T-helper 1 cell treated with Interleukin-12 subunit alpha and Interleukin-12 subunit beta and Interleukin-4 antibody, amounts not matched to agents 30 μg/mL and 1 μg/mL, for 36 hours (primary cell): ENCODE measurements at regions not wholly inside any gene's neighbourhood (a gene's known extent, or its start where the extent isn't known, plus 50 kb on each side); places are given as distances from the start of the nearest gene placed in this dataset.

Source experiments
- H3K27ac Mint-ChIP-seq: one replicate; pipeline ENCODE4 v1.8.0; 2021; ENCODE audit warnings: mild to moderate bottlenecking, mixed read lengths
- H3K27me3 Mint-ChIP-seq: one replicate; pipeline ENCODE4 v1.8.0; 2021; ENCODE audit warnings: low read depth, mixed read lengths
- H3K36me3 Mint-ChIP-seq: one replicate; pipeline ENCODE4 v1.8.0; 2021; ENCODE audit warnings: low read depth, mixed read lengths
- H3K4me1 Mint-ChIP-seq: one replicate; pipeline ENCODE4 v1.8.0; 2021; ENCODE audit warnings: low read depth, mixed read lengths
- H3K4me3 Mint-ChIP-seq: one replicate; pipeline ENCODE4 v1.8.0; 2021; ENCODE audit warnings: mild to moderate bottlenecking, moderate library complexity, mixed read lengths
- H3K9me3 Mint-ChIP-seq: one replicate; pipeline ENCODE4 v1.8.0; 2021; ENCODE audit warnings: mixed read lengths

- no peaks in the 10 kb centered on the region for H3K36me3 Mint-ChIP-seq
- no peaks in the 10 kb centered on the region for H3K9me3 Mint-ChIP-seq
- no peaks in the 10 kb centered on the region for H3K27me3 Mint-ChIP-seq
- no peaks in the 10 kb centered on the region for H3K4me1 Mint-ChIP-seq
- no peak overlapping the region for H3K27ac Mint-ChIP-seq
- H3K4me3 Mint-ChIP-seq, result no peak overlapping the region
These were observed 505.6 kb upstream of the KIRREL3 start for GRCh38 chr11:127506126-127506525.

DNA sequence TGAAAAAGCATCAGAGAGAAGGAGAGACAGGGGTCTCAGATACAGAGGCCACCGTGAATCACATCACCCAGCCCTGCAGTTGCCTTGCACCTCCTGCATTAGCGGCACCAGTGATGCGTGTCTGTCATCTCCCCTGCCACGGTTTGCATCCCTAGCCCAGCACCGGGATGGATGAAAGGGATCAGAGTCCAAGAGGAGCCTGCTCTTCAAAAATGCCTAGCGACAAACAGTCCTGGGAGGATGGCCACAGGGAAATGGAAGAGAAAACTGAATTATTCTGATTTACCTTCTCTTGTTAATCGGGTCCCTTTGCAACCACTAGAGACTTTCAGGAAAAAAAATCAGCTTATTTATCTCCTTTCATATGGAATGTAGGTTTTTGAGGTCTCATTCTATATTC is 495.6 kb upstream of the KIRREL3 start:
- Mint-ChIP-seq H3K4me1 (no peaks in the 10 kb centered on the region), H3K27ac (no peak overlapping the region), H3K9me3 (peaks cover 6% of the 10 kb centered on the region), H3K27me3 (no peaks in the 10 kb centered on the region), H3K4me3 (no peak overlapping the region), H3K36me3 (no peaks in the 10 kb centered on the region)

DNA sequence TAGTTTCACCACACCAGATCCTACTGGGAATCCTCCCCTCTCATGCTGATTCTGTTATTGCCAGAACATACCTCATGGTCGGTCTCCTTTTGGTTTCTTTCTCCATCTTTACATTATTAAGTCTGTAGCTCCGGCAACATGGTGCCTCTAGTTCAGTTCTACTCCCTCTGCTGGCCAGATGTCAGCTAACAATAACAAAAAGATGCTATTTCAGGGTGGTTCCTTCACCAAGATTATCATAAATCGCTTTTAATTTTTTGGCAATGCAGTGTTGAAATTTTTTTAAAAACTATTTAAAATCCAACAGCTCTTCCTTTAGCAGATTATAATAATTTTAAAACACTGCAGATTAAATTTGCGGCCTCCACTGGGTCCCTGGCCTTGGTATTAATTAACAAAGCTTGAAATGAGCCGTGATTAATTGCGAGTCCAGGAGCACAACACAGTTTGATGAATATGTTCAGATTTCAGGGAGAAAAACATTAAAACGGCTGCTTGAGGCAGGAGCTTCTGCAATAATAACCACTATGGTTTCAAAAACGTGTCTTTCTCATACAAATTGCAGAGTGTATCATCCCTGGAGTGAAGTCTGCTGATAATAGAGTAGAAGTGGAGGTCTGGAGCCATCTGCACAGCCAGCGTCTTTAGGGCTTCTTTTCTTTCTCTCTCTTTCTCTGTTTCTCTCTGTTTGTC is 492.9 kb upstream of the KIRREL3 start:
- Mint-ChIP-seq H3K4me3 (no peak overlapping the region), H3K27ac (no peak overlapping the region), H3K36me3 (no peaks in the 10 kb centered on the region), H3K27me3 (no peaks in the 10 kb centered on the region), H3K4me1 (no peaks in the 10 kb centered on the region), H3K9me3 (peaks cover 11% of the 10 kb centered on the region)

GRCh38 chr11:127492029-127492428 is 491.5 kb upstream of the KIRREL3 start:
- no peak overlapping the region for H3K27ac Mint-ChIP-seq

DNA sequence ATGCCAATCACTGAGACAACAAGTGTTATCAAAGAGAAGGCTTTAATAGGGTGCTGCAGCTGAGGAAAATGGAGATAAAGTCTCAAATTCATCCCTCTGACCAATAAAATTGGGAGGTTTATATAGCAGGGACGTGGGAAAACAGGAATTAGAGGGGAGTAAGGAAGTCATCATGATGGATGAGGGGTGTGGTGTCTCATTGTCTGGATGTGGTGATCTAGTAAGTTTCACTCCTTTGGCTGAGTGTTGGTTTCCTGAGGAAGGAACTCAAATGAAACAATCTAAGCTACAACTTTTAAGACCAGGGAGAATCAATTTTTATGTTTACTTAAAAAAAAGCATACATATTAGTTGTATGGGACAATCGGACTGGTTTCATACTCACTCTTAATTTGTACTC is 491.0 kb upstream of the KIRREL3 start:
- Mint-ChIP-seq H3K4me1 (no peaks in the 10 kb centered on the region), H3K36me3 (no peaks in the 10 kb centered on the region), H3K27me3 (no peaks in the 10 kb centered on the region), H3K9me3 (peaks cover 11% of the 10 kb centered on the region), H3K4me3 (no peak overlapping the region), H3K27ac (no peak overlapping the region)

More at GRCh38 chr11:127492029-127492428, 491.5 kb upstream of the KIRREL3 start:
- Mint-ChIP-seq H3K27me3 (no peaks in the 10 kb centered on the region), H3K4me3 (no peak overlapping the region), H3K36me3 (no peaks in the 10 kb centered on the region), H3K4me1 (no peaks in the 10 kb centered on the region), H3K9me3 (peaks cover 11% of the 10 kb centered on the region)

GRCh38 chr11:127490896-127491295 is 490.3 kb upstream of the KIRREL3 start:
- no peaks in the 10 kb centered on the region for H3K27me3 Mint-ChIP-seq
- no peaks in the 10 kb centered on the region for H3K4me1 Mint-ChIP-seq
- H3K27ac Mint-ChIP-seq, result no peak overlapping the region
- no peaks in the 10 kb centered on the region for H3K36me3 Mint-ChIP-seq
- H3K4me3 Mint-ChIP-seq, result no peak overlapping the region
- peaks cover 11% of the 10 kb centered on the region for H3K9me3 Mint-ChIP-seq

DNA sequence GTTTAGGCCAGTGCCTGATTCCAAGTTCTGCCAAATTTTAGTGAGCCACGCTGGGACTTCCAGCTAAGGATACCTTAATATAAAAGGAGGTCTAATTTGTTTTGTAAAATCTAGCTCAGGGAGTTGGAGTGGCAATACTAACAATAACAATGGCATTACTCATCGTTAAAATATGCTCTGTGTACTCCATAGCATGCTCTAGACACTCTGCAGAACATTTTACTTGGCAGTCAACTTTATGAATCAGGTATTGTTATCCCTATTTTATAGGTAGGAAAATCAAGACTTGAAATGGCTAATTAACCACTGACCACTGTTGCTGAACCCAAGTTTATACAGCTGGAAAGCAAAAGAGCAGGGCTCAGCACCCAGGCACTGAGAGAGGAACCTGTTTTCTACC is 485.0 kb upstream of the KIRREL3 start:
- H3K36me3 Mint-ChIP-seq, result no peaks in the 10 kb centered on the region
- H3K27me3 Mint-ChIP-seq, result no peaks in the 10 kb centered on the region
- no peaks in the 10 kb centered on the region for H3K9me3 Mint-ChIP-seq
- H3K4me1 Mint-ChIP-seq, result no peaks in the 10 kb centered on the region
- H3K27ac Mint-ChIP-seq, result no peak overlapping the region
- no peak overlapping the region for H3K4me3 Mint-ChIP-seq

DNA sequence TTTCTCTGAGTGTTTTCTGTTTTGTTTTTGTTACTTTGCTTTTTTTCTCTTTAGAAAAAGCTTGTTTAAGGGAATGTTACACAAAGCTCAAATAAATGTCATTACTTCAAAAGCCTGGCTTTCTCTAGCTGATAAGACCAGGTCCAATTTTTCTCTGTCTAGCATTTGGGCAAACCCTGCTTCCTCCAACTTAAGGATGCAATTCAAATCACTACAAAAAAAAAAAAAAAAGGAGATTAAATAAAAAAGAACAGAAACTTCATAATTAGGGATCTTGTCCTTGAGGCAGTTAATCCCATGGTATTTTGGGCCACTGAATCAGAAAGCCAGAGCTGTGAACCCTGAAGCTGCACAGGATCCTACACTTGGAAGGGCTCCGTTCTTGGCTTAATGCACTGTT is 480.8 kb upstream of the KIRREL3 start:
- no peak overlapping the region for H3K4me3 Mint-ChIP-seq
- no peak overlapping the region for H3K27ac Mint-ChIP-seq
- no peaks in the 10 kb centered on the region for H3K27me3 Mint-ChIP-seq
- no peaks in the 10 kb centered on the region for H3K36me3 Mint-ChIP-seq
- no peaks in the 10 kb centered on the region for H3K9me3 Mint-ChIP-seq
- H3K4me1 Mint-ChIP-seq, result no peaks in the 10 kb centered on the region

DNA sequence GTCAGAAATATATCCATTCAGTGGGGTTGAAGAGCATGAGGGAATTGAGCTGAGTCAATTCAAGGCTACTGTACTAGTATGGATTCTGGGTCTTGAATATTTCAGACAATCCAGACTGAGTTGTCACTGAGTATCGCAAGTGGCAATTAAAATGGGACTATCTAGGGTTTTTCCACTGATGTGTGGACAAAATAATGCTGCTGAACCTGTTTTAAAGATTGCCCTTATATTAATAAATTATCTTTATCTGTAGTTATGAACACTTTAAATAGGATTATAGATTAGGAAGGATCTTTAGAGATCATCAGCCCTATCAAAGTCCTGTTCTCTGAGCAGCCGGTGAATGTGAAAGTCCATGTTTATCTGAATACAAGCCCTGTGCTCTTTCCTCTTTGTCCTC is 478.3 kb upstream of the KIRREL3 start:
- no peak overlapping the region for H3K27ac Mint-ChIP-seq
- no peak overlapping the region for H3K4me3 Mint-ChIP-seq
- H3K4me1 Mint-ChIP-seq, result peaks cover 6% of the 10 kb centered on the region
- no peaks in the 10 kb centered on the region for H3K9me3 Mint-ChIP-seq
- no peaks in the 10 kb centered on the region for H3K27me3 Mint-ChIP-seq
- H3K36me3 Mint-ChIP-seq, result no peaks in the 10 kb centered on the region

GRCh38 chr11:127474766-127475165 is 474.2 kb upstream of the KIRREL3 start:
- no peak overlapping the region for H3K27ac Mint-ChIP-seq
- H3K4me1 Mint-ChIP-seq, result peaks cover 6% of the 10 kb centered on the region
- no peak overlapping the region for H3K4me3 Mint-ChIP-seq
- H3K27me3 Mint-ChIP-seq, result no peaks in the 10 kb centered on the region
- no peaks in the 10 kb centered on the region for H3K9me3 Mint-ChIP-seq
- H3K36me3 Mint-ChIP-seq, result no peaks in the 10 kb centered on the region

- no peaks in the 10 kb centered on the region for H3K27me3 Mint-ChIP-seq
- H3K27ac Mint-ChIP-seq, result no peak overlapping the region
- H3K4me1 Mint-ChIP-seq, result peaks cover 6% of the 10 kb centered on the region
- H3K9me3 Mint-ChIP-seq, result no peaks in the 10 kb centered on the region
- no peaks in the 10 kb centered on the region for H3K36me3 Mint-ChIP-seq
- H3K4me3 Mint-ChIP-seq, result no peak overlapping the region
These were observed 471.9 kb upstream of the KIRREL3 start for GRCh38 chr11:127472505-127472904.

DNA sequence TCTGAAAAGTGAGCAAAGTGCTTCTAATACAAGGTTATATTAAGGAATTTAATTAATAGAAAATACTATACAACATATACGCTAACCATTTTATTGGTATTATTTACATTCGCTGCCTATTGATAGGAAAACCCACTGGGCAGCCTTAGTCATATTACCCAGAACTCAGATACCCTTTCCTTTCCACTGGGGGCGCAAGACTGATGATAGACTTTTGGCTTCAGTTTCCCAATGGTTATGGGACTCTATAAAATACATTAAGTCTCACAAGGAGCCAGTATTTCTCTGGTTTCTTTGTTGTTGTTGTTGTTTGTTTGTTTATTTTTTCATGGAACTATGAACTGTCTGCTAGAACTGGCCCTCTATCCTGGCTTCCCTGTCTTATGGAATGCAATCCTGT is 471.1 kb upstream of the KIRREL3 start:
- Mint-ChIP-seq H3K9me3 (no peaks in the 10 kb centered on the region), H3K4me1 (peaks cover 6% of the 10 kb centered on the region), H3K36me3 (no peaks in the 10 kb centered on the region)

GRCh38 chr11:127470306-127470884 is 469.8 kb upstream of the KIRREL3 start:
- Mint-ChIP-seq H3K4me1 (peaks cover 5% of the 10 kb centered on the region), H3K27me3 (no peaks in the 10 kb centered on the region), H3K27ac (no peak overlapping the region), H3K4me3 (no peak overlapping the region), H3K36me3 (no peaks in the 10 kb centered on the region), H3K9me3 (no peaks in the 10 kb centered on the region)

More for the DNA sequence above, 471.1 kb upstream of the KIRREL3 start:
- H3K27me3 Mint-ChIP-seq, result no peaks in the 10 kb centered on the region
- no peak overlapping the region for H3K27ac Mint-ChIP-seq
- H3K4me3 Mint-ChIP-seq, result no peak overlapping the region

DNA sequence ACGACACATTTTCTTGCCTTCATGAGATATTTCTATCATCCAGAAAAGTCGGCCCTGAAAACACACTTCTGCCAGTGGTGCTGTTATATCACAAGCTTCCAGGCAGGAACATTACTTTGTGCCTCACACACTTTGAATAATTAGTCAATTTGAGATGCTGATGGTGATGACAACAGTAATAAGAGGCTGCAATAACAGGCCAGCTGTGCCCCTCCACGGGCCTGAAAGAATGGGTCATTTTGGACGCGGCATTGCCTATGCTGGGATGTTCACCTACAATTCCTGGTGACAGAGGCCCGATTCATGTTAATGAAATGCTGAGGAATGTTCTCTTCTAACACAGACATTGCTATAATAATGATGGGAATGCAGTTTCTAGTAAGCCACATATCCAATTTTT is 463.8 kb upstream of the KIRREL3 start:
- no peaks in the 10 kb centered on the region for H3K4me1 Mint-ChIP-seq
- H3K27ac Mint-ChIP-seq, result no peak overlapping the region
- no peaks in the 10 kb centered on the region for H3K27me3 Mint-ChIP-seq
- no peaks in the 10 kb centered on the region for H3K9me3 Mint-ChIP-seq
- no peaks in the 10 kb centered on the region for H3K36me3 Mint-ChIP-seq
- H3K4me3 Mint-ChIP-seq, result no peak overlapping the region

DNA sequence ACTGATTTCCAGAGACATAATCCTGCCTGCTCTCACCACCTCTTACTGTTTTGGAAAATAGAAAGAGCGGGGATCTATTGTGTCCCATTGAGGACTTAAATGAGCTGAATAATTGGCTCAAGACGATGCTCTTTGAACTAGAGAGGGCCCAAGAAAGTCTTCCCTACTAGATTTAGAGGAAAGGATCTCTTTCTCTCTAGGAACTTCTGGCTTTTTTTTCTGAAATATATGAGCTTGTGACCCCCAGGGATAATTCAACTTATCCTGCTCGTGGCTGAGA is 461.4 kb upstream of the KIRREL3 start:
- H3K9me3 Mint-ChIP-seq, result no peaks in the 10 kb centered on the region
- no peaks in the 10 kb centered on the region for H3K36me3 Mint-ChIP-seq
- H3K4me3 Mint-ChIP-seq, result no peak overlapping the region
- H3K27ac Mint-ChIP-seq, result no peak overlapping the region
- no peaks in the 10 kb centered on the region for H3K4me1 Mint-ChIP-seq
- H3K27me3 Mint-ChIP-seq, result no peaks in the 10 kb centered on the region
